HEK293 (cell line): ENCODE measurements at regions not wholly inside any gene's neighbourhood (a gene's known extent, or its start where the extent isn't known, plus 50 kb on each side); places are given as distances from the start of the nearest gene placed in this dataset.

Experiments
- CTCF ChIA-PET: fragments of 350-600 bp; formaldehyde crosslinking; extraction: SDS; loops from one replicate; lab custom pipeline; 2021; ENCODE audit warnings: antibody characterized with exemption; lab: Yijun Ruan, JAX
- POLR2A ChIA-PET: fragments of 300-600 bp; formaldehyde crosslinking; extraction: SDS; loops from one replicate; lab custom pipeline; 2020; ENCODE audit warnings: antibody characterized with exemption, inconsistent platforms; lab: Yijun Ruan, JAX
- H3K27ac ChIP-seq: fragments of 200-500 bp; sonication (Bioruptor generic); 2 replicates; pipeline ENCODE4 v1.5.1; 2014; ENCODE audit warnings: low read depth, low read length, control low read depth, inconsistent platforms; ENCODE audit errors: extremely low read depth
- H3K36me3 ChIP-seq, 2 experiments: fragments of 200-500 bp in 1 of 2; sonication (Bioruptor generic) in 1 of 2; 1 replicate in 1 of 2; 2 replicates in 1 of 2; pipeline ENCODE4 v1.5.1; 2014 to 2017; ENCODE audit warnings: inconsistent platforms in 2 of 2, low read length in 2 of 2; ENCODE audit not compliant: control insufficient read depth in 2 of 2, insufficient read depth in 1 of 2
- H3K4me1 ChIP-seq: fragments of 200-500 bp; sonication (Bioruptor generic); 2 replicates; pipeline ENCODE4 v1.5.1; 2014; ENCODE audit warnings: mild to moderate bottlenecking, low read length, inconsistent platforms; ENCODE audit not compliant: control insufficient read depth, insufficient read depth
- H3K4me3 ChIP-seq: 2 replicates; pipeline ENCODE4 v1.5.1; 2011; ENCODE audit warnings: low read depth, mild to moderate bottlenecking, control low read depth, low read length, moderate library complexity
- H3K9me3 ChIP-seq: fragments of 200-500 bp; sonication (Bioruptor generic); 2 replicates; pipeline ENCODE4 v1.5.1; 2014; ENCODE audit warnings: low read depth, low read length, inconsistent platforms; ENCODE audit not compliant: control insufficient read depth, insufficient read depth
- FEZF1 ChIP-seq: fragments of 450-650 bp; formaldehyde crosslinking; IDR thresholded peaks from 2 replicates; pipeline ENCODE4 v1.5.1; 2016; ENCODE audit warnings: missing biosample characterization, missing genetic modification characterization
- HOXC10 ChIP-seq: sonication (generic); formaldehyde crosslinking; IDR thresholded peaks from 2 replicates; pipeline ENCODE4 v1.8.1; 2023; ENCODE audit warnings: mild to moderate bottlenecking, missing genetic modification reagents
- INSM2 ChIP-seq: fragments of 450-650 bp; formaldehyde crosslinking; IDR thresholded peaks from 2 replicates; pipeline ENCODE4 v1.5.1; 2016; ENCODE audit warnings: missing biosample characterization, missing genetic modification characterization
- KLF1 ChIP-seq: fragments of 450-650 bp; formaldehyde crosslinking; IDR thresholded peaks from 2 replicates; pipeline ENCODE4 v1.5.1; 2016; ENCODE audit warnings: missing biosample characterization, missing genetic modification characterization
- PBX3 ChIP-seq: sonication (generic); formaldehyde crosslinking; IDR thresholded peaks from 2 replicates; pipeline ENCODE4 v1.8.1; 2022; ENCODE audit warnings: mild to moderate bottlenecking, moderate library complexity, missing genetic modification reagents
- REST ChIP-seq: fragments of 450-650 bp; formaldehyde crosslinking; IDR thresholded peaks from 2 replicates; pipeline ENCODE4 v1.5.1; 2016; ENCODE audit warnings: missing biosample characterization, missing genetic modification characterization
- SP7 ChIP-seq: fragments of 450-650 bp; formaldehyde crosslinking; IDR thresholded peaks from 2 replicates; pipeline ENCODE4 v1.5.1; 2016; ENCODE audit warnings: missing biosample characterization, missing genetic modification characterization
- ZBTB44 ChIP-seq: fragments of 450-650 bp; IDR thresholded peaks from 2 replicates; pipeline ENCODE4 v1.5.1; 2018; ENCODE audit warnings: missing biosample characterization, mild to moderate bottlenecking, missing genetic modification characterization
- ZNF10 ChIP-seq: fragments of 450-650 bp; formaldehyde crosslinking; IDR thresholded peaks from 2 replicates; pipeline ENCODE4 v1.5.1; 2017; ENCODE audit warnings: missing biosample characterization, missing genetic modification characterization
- ZNF341 ChIP-seq: fragments of 450-650 bp; formaldehyde crosslinking; IDR thresholded peaks from 2 replicates; pipeline ENCODE4; 2016; ENCODE audit warnings: low read depth, missing biosample characterization, missing genetic modification characterization
- ZNF398 ChIP-seq: fragments of 450-650 bp; formaldehyde crosslinking; IDR thresholded peaks from 2 replicates; pipeline ENCODE4 v1.5.1; 2017; ENCODE audit warnings: missing biosample characterization, missing genetic modification characterization
- ZNF423 ChIP-seq: fragments of 450-650 bp; formaldehyde crosslinking; IDR thresholded peaks from 2 replicates; pipeline ENCODE4 v1.5.1; 2016; ENCODE audit warnings: missing biosample characterization, missing genetic modification characterization
- ZNF449 ChIP-seq: fragments of 450-650 bp; formaldehyde crosslinking; IDR thresholded peaks from 2 replicates; pipeline ENCODE4 v1.5.1; 2017; ENCODE audit warnings: missing biosample characterization, mild to moderate bottlenecking, missing genetic modification characterization, moderate library complexity
- ZNF48 ChIP-seq: fragments of 450-650 bp; formaldehyde crosslinking; IDR thresholded peaks from 2 replicates; pipeline ENCODE4 v1.5.1; 2016; ENCODE audit warnings: missing biosample characterization, missing genetic modification characterization
- ZNF600 ChIP-seq: fragments of 450-650 bp; formaldehyde crosslinking; IDR thresholded peaks from 2 replicates; pipeline ENCODE4 v1.5.1; 2016; ENCODE audit warnings: missing biosample characterization, missing genetic modification characterization
- ZNF629 ChIP-seq: fragments of 450-650 bp; formaldehyde crosslinking; IDR thresholded peaks from 2 replicates; pipeline ENCODE4 v1.5.1; 2017; ENCODE audit warnings: missing biosample characterization, missing genetic modification characterization
- ZNF830 ChIP-seq: fragments of 450-650 bp; IDR thresholded peaks from 2 replicates; pipeline ENCODE4 v1.5.0; 2018; ENCODE audit warnings: missing biosample characterization, missing genetic modification characterization, low read depth, mild to moderate bottlenecking, moderate library complexity

- Histone ChIP-seq H3K4me1 (no peaks in the 10 kb centered on the region), H3K9me3 (no peaks in the 10 kb centered on the region), H3K36me3 (no peaks in the 10 kb centered on the region), H3K4me3 (no peak overlapping the region), H3K27ac (no peak overlapping the region)
- no peak for TF ChIP-seq ZNF10 (tag by site-specific recombination)
- TF ChIP-seq ZNF341: no peak
- TF ChIP-seq ZBTB44 (tag by site-specific recombination): no peak
- no peak for TF ChIP-seq PBX3 (CRISPR knock-in tag)
- TF ChIP-seq ZNF629: no peak
- no peak for TF ChIP-seq REST (tag by site-specific recombination)
- TF ChIP-seq SP7 (tag by site-specific recombination): no peak
- no peak for TF ChIP-seq FEZF1 (tag by site-specific recombination)
- no peak for TF ChIP-seq ZNF398 (tag by site-specific recombination)
- TF ChIP-seq KLF1: no peak
- no peak for TF ChIP-seq INSM2 (tag by site-specific recombination)
- no peak for TF ChIP-seq ZNF423 (tag by site-specific recombination)
- no peak for TF ChIP-seq ZNF830
- no peak for TF ChIP-seq ZNF48 (tag by site-specific recombination)
- no peak for TF ChIP-seq HOXC10 (CRISPR knock-in tag)
- TF ChIP-seq ZNF600 (tag by site-specific recombination): no peak
- TF ChIP-seq ZNF449 (tag by site-specific recombination): no peak
- POLR2A ChIA-PET: no interaction called here
- CTCF ChIA-PET: no interaction called here
Measured at GRCh38 chr16:85534536-85535351, 78.4 kb upstream of the GSE1 start.
